ENCODE measurements at regions not wholly inside any gene's neighbourhood (a gene's known extent, or its start where the extent isn't known, plus 50 kb on each side); places are given as distances from the start of the nearest gene placed in this dataset.

- H3K9me3 ChIP-seq (ENCODE audit: control insufficient read depth in 2 of 2, insufficient read depth in 1 of 2, low read length in 1 of 2), result no peaks in the 10 kb centered on the region
- no peaks in the 10 kb centered on the region for H3K36me3 ChIP-seq (ENCODE audit: control insufficient read depth in 2 of 2, insufficient read depth in 2 of 2, low read length in 1 of 2)
- 88% methylated on average over 2 of the region's 2 CpGs for WGBS
- no peak for DNase-seq (ENCODE audit: low read depth in 6 of 9, low spot score in 9 of 9)
- no peak overlapping the region for H3K27ac ChIP-seq (ENCODE audit: low read depth in 1 of 2, low read length in 1 of 2)
- no peak overlapping the region for H3K4me3 ChIP-seq (ENCODE audit: low read length in 2 of 2)
- no peaks in the 10 kb centered on the region for H3K27me3 ChIP-seq (ENCODE audit: control insufficient read depth in 2 of 2, insufficient read depth in 1 of 2, low read length in 1 of 2)
- H3K4me1 ChIP-seq (ENCODE audit: control insufficient read depth in 2 of 2, insufficient read depth in 2 of 2, low read length in 2 of 2), result no peaks in the 10 kb centered on the region
Measured at GRCh38 chr11:122038543-122038942, 77.5 kb downstream of the BLID start.

- DNase-seq (ENCODE audit: low read depth in 6 of 9, low spot score in 9 of 9), result no peak
- no peak overlapping the region for H3K4me3 ChIP-seq (ENCODE audit: low read length in 2 of 2)
Measured at GRCh38 chr11:122037911-122038310, 78.1 kb downstream of the BLID start.

GRCh38 chr11:122036493-122036892, 79.5 kb downstream of the BLID start:
- Histone ChIP-seq H3K36me3 (ENCODE audit: control insufficient read depth in 2 of 2, insufficient read depth in 2 of 2, low read length in 1 of 2) (no peaks in the 10 kb centered on the region), H3K27ac (ENCODE audit: low read depth in 1 of 2, low read length in 1 of 2) (no peak overlapping the region), H3K4me1 (ENCODE audit: control insufficient read depth in 2 of 2, insufficient read depth in 2 of 2, low read length in 2 of 2) (no peaks in the 10 kb centered on the region), H3K9me3 (ENCODE audit: control insufficient read depth in 2 of 2, insufficient read depth in 1 of 2, low read length in 1 of 2) (no peaks in the 10 kb centered on the region), H3K4me3 (ENCODE audit: low read length in 2 of 2) (no peak overlapping the region), H3K27me3 (ENCODE audit: control insufficient read depth in 2 of 2, insufficient read depth in 1 of 2, low read length in 1 of 2) (no peaks in the 10 kb centered on the region)
- no peak for DNase-seq (ENCODE audit: low read depth in 6 of 9, low spot score in 9 of 9)
- 97% methylated on average over 6 of the region's 6 CpGs for WGBS

More at GRCh38 chr11:122037911-122038310, 78.1 kb downstream of the BLID start:
- Histone ChIP-seq H3K27me3 (ENCODE audit: control insufficient read depth in 2 of 2, insufficient read depth in 1 of 2, low read length in 1 of 2) (no peaks in the 10 kb centered on the region), H3K9me3 (ENCODE audit: control insufficient read depth in 2 of 2, insufficient read depth in 1 of 2, low read length in 1 of 2) (no peaks in the 10 kb centered on the region), H3K36me3 (ENCODE audit: control insufficient read depth in 2 of 2, insufficient read depth in 2 of 2, low read length in 1 of 2) (no peaks in the 10 kb centered on the region), H3K27ac (ENCODE audit: low read depth in 1 of 2, low read length in 1 of 2) (no peak overlapping the region), H3K4me1 (ENCODE audit: control insufficient read depth in 2 of 2, insufficient read depth in 2 of 2, low read length in 2 of 2) (no peaks in the 10 kb centered on the region)

- Histone ChIP-seq H3K27me3 (ENCODE audit: control insufficient read depth in 2 of 2, insufficient read depth in 1 of 2, low read length in 1 of 2) (no peaks in the 10 kb centered on the region), H3K9me3 (ENCODE audit: control insufficient read depth in 2 of 2, insufficient read depth in 1 of 2, low read length in 1 of 2) (no peaks in the 10 kb centered on the region), H3K36me3 (ENCODE audit: control insufficient read depth in 2 of 2, insufficient read depth in 2 of 2, low read length in 1 of 2) (no peaks in the 10 kb centered on the region), H3K4me3 (ENCODE audit: low read length in 2 of 2) (no peak overlapping the region), H3K4me1 (ENCODE audit: control insufficient read depth in 2 of 2, insufficient read depth in 2 of 2, low read length in 2 of 2) (no peaks in the 10 kb centered on the region), H3K27ac (ENCODE audit: low read depth in 1 of 2, low read length in 1 of 2) (no peak overlapping the region)
- 95% methylated on average over 1 of the region's 1 CpG for WGBS
- no peak for DNase-seq (ENCODE audit: low read depth in 6 of 9, low spot score in 9 of 9)
Measured at GRCh38 chr11:122036018-122036417, 80.0 kb downstream of the BLID start.

GRCh38 chr11:122033631-122034030, 82.4 kb downstream of the BLID start:
- Histone ChIP-seq H3K4me3 (ENCODE audit: low read length in 2 of 2) (no peak overlapping the region), H3K9me3 (ENCODE audit: control insufficient read depth in 2 of 2, insufficient read depth in 1 of 2, low read length in 1 of 2) (no peaks in the 10 kb centered on the region), H3K4me1 (ENCODE audit: control insufficient read depth in 2 of 2, insufficient read depth in 2 of 2, low read length in 2 of 2) (no peaks in the 10 kb centered on the region), H3K36me3 (ENCODE audit: control insufficient read depth in 2 of 2, insufficient read depth in 2 of 2, low read length in 1 of 2) (no peaks in the 10 kb centered on the region), H3K27ac (ENCODE audit: low read depth in 1 of 2, low read length in 1 of 2) (no peak overlapping the region), H3K27me3 (ENCODE audit: control insufficient read depth in 2 of 2, insufficient read depth in 1 of 2, low read length in 1 of 2) (no peaks in the 10 kb centered on the region)
- 94% methylated on average over 2 of the region's 2 CpGs for WGBS
- no peak for DNase-seq (ENCODE audit: low read depth in 6 of 9, low spot score in 9 of 9)

GRCh38 chr11:122033193-122033592, 82.8 kb downstream of the BLID start:
- Histone ChIP-seq H3K36me3 (ENCODE audit: control insufficient read depth in 2 of 2, insufficient read depth in 2 of 2, low read length in 1 of 2) (no peaks in the 10 kb centered on the region), H3K27ac (ENCODE audit: low read depth in 1 of 2, low read length in 1 of 2) (no peak overlapping the region), H3K9me3 (ENCODE audit: control insufficient read depth in 2 of 2, insufficient read depth in 1 of 2, low read length in 1 of 2) (no peaks in the 10 kb centered on the region), H3K4me1 (ENCODE audit: control insufficient read depth in 2 of 2, insufficient read depth in 2 of 2, low read length in 2 of 2) (no peaks in the 10 kb centered on the region), H3K4me3 (ENCODE audit: low read length in 2 of 2) (no peak overlapping the region), H3K27me3 (ENCODE audit: control insufficient read depth in 2 of 2, insufficient read depth in 1 of 2, low read length in 1 of 2) (no peaks in the 10 kb centered on the region)
- WGBS, result 67% methylated on average over 2 of the region's 2 CpGs
- DNase-seq (ENCODE audit: low read depth in 6 of 9, low spot score in 9 of 9), result no peak

GRCh38 chr11:122032317-122032716, 83.7 kb downstream of the BLID start:
- no peaks in the 10 kb centered on the region for H3K27me3 ChIP-seq (ENCODE audit: control insufficient read depth in 2 of 2, insufficient read depth in 1 of 2, low read length in 1 of 2)
- no peak overlapping the region for H3K4me3 ChIP-seq (ENCODE audit: low read length in 2 of 2)
- no peak overlapping the region for H3K27ac ChIP-seq (ENCODE audit: low read depth in 1 of 2, low read length in 1 of 2)
- 92% methylated on average over 3 of the region's 3 CpGs for WGBS
- H3K36me3 ChIP-seq (ENCODE audit: control insufficient read depth in 2 of 2, insufficient read depth in 2 of 2, low read length in 1 of 2), result no peaks in the 10 kb centered on the region
- no peaks in the 10 kb centered on the region for H3K9me3 ChIP-seq (ENCODE audit: control insufficient read depth in 2 of 2, insufficient read depth in 1 of 2, low read length in 1 of 2)
- no peak for DNase-seq (ENCODE audit: low read depth in 6 of 9, low spot score in 9 of 9)
- no peaks in the 10 kb centered on the region for H3K4me1 ChIP-seq (ENCODE audit: control insufficient read depth in 2 of 2, insufficient read depth in 2 of 2, low read length in 2 of 2)

GRCh38 chr11:122031813-122032212, 84.2 kb downstream of the BLID start:
- Histone ChIP-seq H3K9me3 (ENCODE audit: control insufficient read depth in 2 of 2, insufficient read depth in 1 of 2, low read length in 1 of 2) (no peaks in the 10 kb centered on the region), H3K36me3 (ENCODE audit: control insufficient read depth in 2 of 2, insufficient read depth in 2 of 2, low read length in 1 of 2) (no peaks in the 10 kb centered on the region), H3K27me3 (ENCODE audit: control insufficient read depth in 2 of 2, insufficient read depth in 1 of 2, low read length in 1 of 2) (no peaks in the 10 kb centered on the region), H3K27ac (ENCODE audit: low read depth in 1 of 2, low read length in 1 of 2) (no peak overlapping the region), H3K4me1 (ENCODE audit: control insufficient read depth in 2 of 2, insufficient read depth in 2 of 2, low read length in 2 of 2) (no peaks in the 10 kb centered on the region), H3K4me3 (ENCODE audit: low read length in 2 of 2) (no peak overlapping the region)
- WGBS, result 90% methylated on average over 1 of the region's 1 CpG
- DNase-seq (ENCODE audit: low read depth in 6 of 9, low spot score in 9 of 9), result no peak

- Histone ChIP-seq H3K27ac (ENCODE audit: low read depth in 1 of 2, low read length in 1 of 2) (no peak overlapping the region), H3K4me1 (ENCODE audit: control insufficient read depth in 2 of 2, insufficient read depth in 2 of 2, low read length in 2 of 2) (no peaks in the 10 kb centered on the region), H3K4me3 (ENCODE audit: low read length in 2 of 2) (no peak overlapping the region), H3K27me3 (ENCODE audit: control insufficient read depth in 2 of 2, insufficient read depth in 1 of 2, low read length in 1 of 2) (no peaks in the 10 kb centered on the region), H3K36me3 (ENCODE audit: control insufficient read depth in 2 of 2, insufficient read depth in 2 of 2, low read length in 1 of 2) (no peaks in the 10 kb centered on the region), H3K9me3 (ENCODE audit: control insufficient read depth in 2 of 2, insufficient read depth in 1 of 2, low read length in 1 of 2) (no peaks in the 10 kb centered on the region)
- DNase-seq (ENCODE audit: low read depth in 6 of 9, low spot score in 9 of 9), result peak in 2 of 9 donors; percentile 8 to 21
- whole genome bisulfite sequencing, result 88% methylated on average over 3 of the region's 3 CpGs
Measured at GRCh38 chr11:122030286-122030685, 85.7 kb downstream of the BLID start.

GRCh38 chr11:122028545-122028944, 87.5 kb downstream of the BLID start:
- 90% methylated on average over 4 of the region's 4 CpGs for WGBS

More at GRCh38 chr11:122028545-122028944, 87.5 kb downstream of the BLID start:
- DNase-seq (ENCODE audit: low read depth in 6 of 9, low spot score in 9 of 9), result no peak
- H3K27me3 ChIP-seq (ENCODE audit: control insufficient read depth in 2 of 2, insufficient read depth in 1 of 2, low read length in 1 of 2), result no peaks in the 10 kb centered on the region
- no peak overlapping the region for H3K27ac ChIP-seq (ENCODE audit: low read depth in 1 of 2, low read length in 1 of 2)
- no peak overlapping the region for H3K4me3 ChIP-seq (ENCODE audit: low read length in 2 of 2)
- no peaks in the 10 kb centered on the region for H3K4me1 ChIP-seq (ENCODE audit: control insufficient read depth in 2 of 2, insufficient read depth in 2 of 2, low read length in 2 of 2)
- no peaks in the 10 kb centered on the region for H3K36me3 ChIP-seq (ENCODE audit: control insufficient read depth in 2 of 2, insufficient read depth in 2 of 2, low read length in 1 of 2)
- no peaks in the 10 kb centered on the region for H3K9me3 ChIP-seq (ENCODE audit: control insufficient read depth in 2 of 2, insufficient read depth in 1 of 2, low read length in 1 of 2)

Measured in thymus (tissue), 11 donors.